ENCODE measurements at regions not wholly inside any gene's neighbourhood (a gene's known extent, or its start where the extent isn't known, plus 50 kb on each side); places are given as distances from the start of the nearest gene placed in this dataset.

DNA sequence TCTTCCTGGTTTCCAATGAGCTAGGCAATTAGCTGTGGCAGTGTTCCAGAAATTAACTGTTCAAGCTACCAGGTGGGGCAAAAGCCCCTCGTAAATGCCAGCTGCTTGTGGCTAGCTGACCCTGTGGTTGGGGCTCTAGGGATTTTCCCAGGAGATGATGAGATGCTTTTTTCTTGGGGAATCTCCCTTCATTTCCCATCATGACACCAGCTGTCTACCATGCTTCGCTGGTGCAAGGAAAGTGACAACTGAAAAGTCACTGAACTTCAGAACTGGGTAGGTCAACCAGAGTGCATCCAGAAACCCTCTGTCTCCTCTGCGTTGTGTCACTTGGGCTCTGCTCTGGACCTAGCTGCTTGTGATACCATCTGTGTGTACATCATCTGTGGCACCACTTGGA is 386.5 kb upstream of the DCC start:
- TF ChIP-seq FOXK2 (conservative IDR thresholded peaks at IDR 0.05 in 1 of 2, IDR thresholded peaks at IDR 0.05 in 1 of 2; ENCODE audit: low read depth in 2 of 2) (no peak), POLR2H (tag; IDR thresholded peaks at IDR 0.05; ENCODE audit: low read depth) (no peak), YY1 (IDR thresholded peaks at IDR 0.05; ENCODE audit: borderline replicate concordance in 1 of 3, control insufficient read depth in 1 of 3, extremely low read depth in 1 of 3, insufficient read depth in 3 of 3, insufficient read length in 1 of 3, insufficient replicate concordance in 2 of 3, low read depth in 1 of 3, low read length in 2 of 3) (no peak), TCFL5 (CRISPR knock-in tag; conservative IDR thresholded peaks at IDR 0.05) (no peak), ZFX (CRISPR knock-in tag; IDR thresholded peaks at IDR 0.05) (no peak), TCF7L2 (IDR thresholded peaks at IDR 0.05; ENCODE audit: low read depth, low read length) (no peak), DNMT1 (IDR thresholded peaks at IDR 0.05) (no peak), PCBP2 (IDR thresholded peaks at IDR 0.05; ENCODE audit: low read depth, low read length, poor library complexity, severe bottlenecking) (no peak), PURB (CRISPR knock-in tag; IDR thresholded peaks at IDR 0.05; ENCODE audit: low read depth) (no peak), NCOA4 (IDR thresholded peaks at IDR 0.05; ENCODE audit: partially characterized antibody) (no peak), ETV5 (CRISPR knock-in tag; IDR thresholded peaks at IDR 0.05; ENCODE audit: low read depth) (no peak), CTBP1 (IDR thresholded peaks at IDR 0.05; ENCODE audit: borderline replicate concordance) (no peak)
- TF ChIP-seq, protein P1, sequence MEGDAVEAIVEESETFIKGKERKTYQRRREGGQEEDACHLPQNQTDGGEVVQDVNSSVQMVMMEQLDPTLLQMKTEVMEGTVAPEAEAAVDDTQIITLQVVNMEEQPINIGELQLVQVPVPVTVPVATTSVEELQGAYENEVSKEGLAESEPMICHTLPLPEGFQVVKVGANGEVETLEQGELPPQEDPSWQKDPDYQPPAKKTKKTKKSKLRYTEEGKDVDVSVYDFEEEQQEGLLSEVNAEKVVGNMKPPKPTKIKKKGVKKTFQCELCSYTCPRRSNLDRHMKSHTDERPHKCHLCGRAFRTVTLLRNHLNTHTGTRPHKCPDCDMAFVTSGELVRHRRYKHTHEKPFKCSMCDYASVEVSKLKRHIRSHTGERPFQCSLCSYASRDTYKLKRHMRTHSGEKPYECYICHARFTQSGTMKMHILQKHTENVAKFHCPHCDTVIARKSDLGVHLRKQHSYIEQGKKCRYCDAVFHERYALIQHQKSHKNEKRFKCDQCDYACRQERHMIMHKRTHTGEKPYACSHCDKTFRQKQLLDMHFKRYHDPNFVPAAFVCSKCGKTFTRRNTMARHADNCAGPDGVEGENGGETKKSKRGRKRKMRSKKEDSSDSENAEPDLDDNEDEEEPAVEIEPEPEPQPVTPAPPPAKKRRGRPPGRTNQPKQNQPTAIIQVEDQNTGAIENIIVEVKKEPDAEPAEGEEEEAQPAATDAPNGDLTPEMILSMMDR (IDR thresholded peaks at IDR 0.05 in 2 of 3, conservative IDR thresholded peaks at IDR 0.05 in 1 of 3; ENCODE audit: insufficient read depth in 2 of 3, low read depth in 1 of 3, low read length in 3 of 3): no peak
- TF ChIP-seq, protein P2, sequence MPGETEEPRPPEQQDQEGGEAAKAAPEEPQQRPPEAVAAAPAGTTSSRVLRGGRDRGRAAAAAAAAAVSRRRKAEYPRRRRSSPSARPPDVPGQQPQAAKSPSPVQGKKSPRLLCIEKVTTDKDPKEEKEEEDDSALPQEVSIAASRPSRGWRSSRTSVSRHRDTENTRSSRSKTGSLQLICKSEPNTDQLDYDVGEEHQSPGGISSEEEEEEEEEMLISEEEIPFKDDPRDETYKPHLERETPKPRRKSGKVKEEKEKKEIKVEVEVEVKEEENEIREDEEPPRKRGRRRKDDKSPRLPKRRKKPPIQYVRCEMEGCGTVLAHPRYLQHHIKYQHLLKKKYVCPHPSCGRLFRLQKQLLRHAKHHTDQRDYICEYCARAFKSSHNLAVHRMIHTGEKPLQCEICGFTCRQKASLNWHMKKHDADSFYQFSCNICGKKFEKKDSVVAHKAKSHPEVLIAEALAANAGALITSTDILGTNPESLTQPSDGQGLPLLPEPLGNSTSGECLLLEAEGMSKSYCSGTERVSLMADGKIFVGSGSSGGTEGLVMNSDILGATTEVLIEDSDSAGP (CRISPR knock-in tag; IDR thresholded peaks at IDR 0.05): no peak

All from K562 (cell line).